ENCODE measurements at regions not wholly inside any gene's neighbourhood (a gene's known extent, or its start where the extent isn't known, plus 50 kb on each side); places are given as distances from the start of the nearest gene placed in this dataset.
"Not testable (repeated sequence)": the region's sequence is repeated elsewhere in the genome, so short reads cannot be mapped to it uniquely, and the experiment has no call there.

DNA sequence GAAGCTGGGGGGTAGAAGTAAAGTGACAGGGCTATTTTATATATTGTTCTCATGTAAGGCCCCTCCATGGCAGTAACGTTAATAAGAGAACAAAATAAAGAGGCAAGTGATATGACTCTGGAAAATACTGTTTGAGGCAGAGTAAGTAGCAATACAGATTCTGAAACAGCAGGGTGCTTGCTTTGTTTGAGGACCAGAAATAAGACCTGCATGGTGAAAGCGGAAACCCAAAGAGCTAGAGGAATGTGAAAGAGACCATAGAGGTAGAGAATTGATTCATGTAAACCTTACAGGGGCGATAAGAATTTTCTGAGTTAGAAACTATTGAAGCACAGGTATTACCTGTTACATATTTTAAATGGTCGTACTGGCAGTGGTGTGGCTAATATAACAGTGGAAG lies 1517.1 kb downstream of the SI start:
- Histone ChIP-seq H3K27me3 (ENCODE audit: insufficient read depth, low read length) (no peaks in the 10 kb centered on the region), H3K36me3 (ENCODE audit: insufficient read depth, low read length) (no peaks in the 10 kb centered on the region), H3K9me3 (ENCODE audit: low read length) (no peaks in the 10 kb centered on the region), H3K4me1 (ENCODE audit: insufficient read depth, low read length) (no peaks in the 10 kb centered on the region), H3K4me3 (ENCODE audit: low read length) (no peak overlapping the region), H2AFZ (ENCODE audit: low read depth, low read length) (no peak overlapping the region)

DNA sequence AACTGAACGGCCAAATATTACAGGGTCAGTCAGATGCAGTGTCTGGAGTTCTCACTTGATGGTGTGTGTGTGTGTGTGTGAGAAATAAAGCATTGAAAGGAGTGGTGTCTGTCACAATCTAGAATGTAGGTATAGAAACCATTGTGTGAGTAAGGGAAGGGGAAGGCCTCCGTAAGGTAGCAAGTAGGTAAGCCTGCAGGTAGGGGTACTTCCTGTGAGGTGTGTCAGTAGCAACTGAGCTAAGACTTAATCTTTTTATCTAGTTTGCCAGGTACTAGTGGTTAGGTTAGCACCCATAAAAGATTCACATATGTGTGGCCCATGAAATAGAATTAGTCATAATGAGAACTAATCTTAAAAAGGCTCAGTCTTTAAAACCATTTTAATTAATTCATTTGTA lies 1517.8 kb downstream of the SI start:
- Histone ChIP-seq H3K4me3 (ENCODE audit: low read length) (no peak overlapping the region), H3K36me3 (ENCODE audit: insufficient read depth, low read length) (no peaks in the 10 kb centered on the region), H3K27me3 (ENCODE audit: insufficient read depth, low read length) (no peaks in the 10 kb centered on the region), H3K9me3 (ENCODE audit: low read length) (no peaks in the 10 kb centered on the region), H2AFZ (ENCODE audit: low read depth, low read length) (no peak overlapping the region), H3K4me1 (ENCODE audit: insufficient read depth, low read length) (no peaks in the 10 kb centered on the region)

DNA sequence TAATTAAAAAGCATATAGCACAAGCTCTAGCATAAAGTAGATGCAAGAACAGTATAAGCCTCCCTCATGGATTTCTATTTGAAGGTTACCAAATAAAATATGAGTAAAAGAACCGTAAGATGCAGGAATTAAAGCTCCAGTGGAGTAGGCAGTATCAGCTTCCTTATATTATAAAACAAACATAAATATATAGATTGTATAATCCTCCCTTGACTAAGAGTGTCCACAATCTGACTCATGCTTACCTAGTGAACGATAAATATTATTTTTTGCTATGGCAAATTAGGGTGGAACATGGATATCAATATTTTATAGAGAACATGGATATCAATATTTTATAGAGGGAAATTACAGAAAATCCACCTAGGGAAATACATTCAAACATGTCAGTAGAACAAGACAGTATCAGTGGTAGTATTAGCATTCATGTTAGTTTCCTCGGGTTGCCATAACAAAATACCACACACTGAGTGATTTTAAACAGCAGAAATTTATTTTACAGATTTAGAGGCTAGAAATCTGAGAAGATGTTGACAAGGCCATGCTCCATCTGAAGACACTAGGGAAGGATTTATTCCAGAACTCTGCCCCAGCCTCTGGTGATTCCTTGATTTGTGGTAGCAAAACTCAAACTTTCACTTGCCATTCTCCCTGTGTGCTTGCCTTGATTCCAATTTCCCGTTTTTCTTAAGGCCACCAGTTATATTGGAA lies 1521.3 kb downstream of the SI start:
- no peaks in the 10 kb centered on the region for H3K27me3 ChIP-seq (ENCODE audit: insufficient read depth, low read length)
- no peak overlapping the region for H2AFZ ChIP-seq (ENCODE audit: low read depth, low read length)
- H3K4me1 ChIP-seq (ENCODE audit: insufficient read depth, low read length), result no peaks in the 10 kb centered on the region
- H3K36me3 ChIP-seq (ENCODE audit: insufficient read depth, low read length), result no peaks in the 10 kb centered on the region
- H3K9me3 ChIP-seq (ENCODE audit: low read length), result no peaks in the 10 kb centered on the region
- H3K4me3 ChIP-seq (ENCODE audit: low read length), result no peak overlapping the region

DNA sequence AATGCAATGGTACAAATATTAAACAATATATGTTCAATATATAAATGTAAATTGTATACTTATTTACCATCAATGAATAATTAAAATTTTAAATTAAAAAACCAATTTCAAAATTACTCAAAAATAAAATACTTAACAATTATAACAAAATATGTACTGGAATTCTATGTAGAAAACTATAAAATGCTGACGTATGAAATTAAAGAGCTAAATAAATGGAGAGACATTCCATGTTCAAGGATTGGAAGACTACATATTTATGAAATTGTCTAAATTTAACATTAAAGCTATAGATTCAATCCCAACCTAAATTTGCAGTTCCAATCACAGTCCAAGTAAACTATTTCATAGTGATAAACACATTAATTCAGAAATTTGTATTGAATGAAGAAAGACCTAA lies 1522.4 kb downstream of the SI start:
- Histone ChIP-seq H3K4me1 (ENCODE audit: insufficient read depth, low read length) (no peaks in the 10 kb centered on the region), H3K4me3 (ENCODE audit: low read length) (no peak overlapping the region), H3K36me3 (ENCODE audit: insufficient read depth, low read length) (no peaks in the 10 kb centered on the region), H2AFZ (ENCODE audit: low read depth, low read length) (no peak overlapping the region), H3K27me3 (ENCODE audit: insufficient read depth, low read length) (no peaks in the 10 kb centered on the region), H3K9me3 (ENCODE audit: low read length) (no peaks in the 10 kb centered on the region)

DNA sequence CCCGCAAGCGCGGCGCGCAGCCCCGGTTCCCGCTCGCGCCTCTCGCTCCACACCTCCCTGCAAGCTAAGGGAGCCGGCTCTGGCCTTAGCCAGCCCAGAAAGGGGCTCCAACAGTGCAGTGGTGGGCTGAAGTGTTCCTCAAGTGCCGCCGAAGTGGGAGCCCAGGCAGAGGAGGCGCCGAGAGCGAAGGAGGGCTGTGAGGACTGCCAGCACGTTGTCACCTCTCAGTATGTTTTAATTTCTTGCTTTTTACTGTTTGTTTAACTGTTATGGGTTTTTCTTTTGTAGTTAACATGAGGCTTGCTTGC lies 1525.7 kb downstream of the SI start:
- H2AFZ ChIP-seq (ENCODE audit: low read depth, low read length), result no peak overlapping the region
- no peak overlapping the region for H3K4me3 ChIP-seq (ENCODE audit: low read length)
- no peaks in the 10 kb centered on the region for H3K36me3 ChIP-seq (ENCODE audit: insufficient read depth, low read length)
- no peaks in the 10 kb centered on the region for H3K27me3 ChIP-seq (ENCODE audit: insufficient read depth, low read length)
- H3K9me3 ChIP-seq (ENCODE audit: low read length), result no peaks in the 10 kb centered on the region
- no peaks in the 10 kb centered on the region for H3K4me1 ChIP-seq (ENCODE audit: insufficient read depth, low read length)

DNA sequence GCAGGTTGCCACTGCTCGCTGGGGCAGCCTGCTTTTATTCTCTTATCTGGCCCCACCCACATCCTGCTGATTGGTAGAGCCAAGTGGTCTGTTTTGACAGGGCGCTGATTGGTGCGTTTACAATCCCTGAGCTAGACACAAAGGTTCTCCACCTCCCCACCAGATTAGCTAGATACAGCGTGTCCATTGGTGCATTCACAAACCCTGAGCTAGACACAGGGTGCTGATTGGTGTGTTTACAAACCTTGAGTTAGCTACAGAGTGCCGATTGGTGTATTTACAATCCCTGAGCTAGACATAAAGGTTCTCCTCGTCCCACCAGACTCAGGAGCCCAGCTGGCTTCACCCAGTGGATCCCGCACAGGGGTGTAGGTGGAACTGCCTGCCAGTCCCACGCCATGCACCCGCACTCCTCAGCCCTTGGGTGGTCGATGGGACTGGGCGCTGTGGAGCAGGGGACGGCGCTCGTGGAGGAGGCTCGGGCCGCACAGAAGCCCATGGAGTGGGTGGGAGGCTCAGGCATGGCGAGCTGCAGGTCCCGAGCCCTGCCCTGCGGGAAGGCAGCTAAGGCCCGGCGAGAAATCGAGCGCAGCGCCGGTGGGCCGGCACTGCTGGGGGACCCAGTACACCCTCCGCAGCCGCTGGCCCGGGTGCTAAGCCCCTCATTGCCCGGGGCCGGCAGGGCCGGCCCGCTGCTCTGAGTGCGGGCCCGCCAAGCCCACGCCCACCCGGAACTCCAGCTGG lies 1526.2 kb downstream of the SI start:
- not testable (repeated sequence) for H3K27me3 ChIP-seq (ENCODE audit: insufficient read depth, low read length); H2AFZ ChIP-seq (ENCODE audit: low read depth, low read length); H3K9me3 ChIP-seq (ENCODE audit: low read length); H3K36me3 ChIP-seq (ENCODE audit: insufficient read depth, low read length); H3K4me3 ChIP-seq (ENCODE audit: low read length); H3K4me1 ChIP-seq (ENCODE audit: insufficient read depth, low read length)

DNA sequence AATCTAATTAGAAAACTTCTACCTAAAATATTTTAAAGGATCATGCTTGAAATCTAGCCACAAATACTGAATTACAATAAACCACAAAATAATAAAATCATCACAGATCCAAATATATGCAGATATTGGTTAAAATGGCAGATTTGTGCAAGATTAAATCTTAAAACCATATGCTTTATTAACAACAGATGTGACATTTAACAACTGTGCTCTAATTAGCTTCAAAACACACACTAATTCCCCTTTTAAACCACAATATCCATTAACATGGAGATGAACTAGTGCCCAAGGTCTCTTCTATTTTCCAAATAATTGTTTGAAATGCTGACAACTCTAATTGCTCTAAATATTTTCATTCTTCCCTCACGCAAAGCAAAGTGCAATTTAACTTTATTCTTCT lies 1530.3 kb downstream of the SI start:
- no peak overlapping the region for H2AFZ ChIP-seq (ENCODE audit: low read depth, low read length)
- H3K4me1 ChIP-seq (ENCODE audit: insufficient read depth, low read length), result no peaks in the 10 kb centered on the region
- no peaks in the 10 kb centered on the region for H3K27me3 ChIP-seq (ENCODE audit: insufficient read depth, low read length)
- H3K36me3 ChIP-seq (ENCODE audit: insufficient read depth, low read length), result no peaks in the 10 kb centered on the region
- no peaks in the 10 kb centered on the region for H3K9me3 ChIP-seq (ENCODE audit: low read length)
- no peak overlapping the region for H3K4me3 ChIP-seq (ENCODE audit: low read length)

DNA sequence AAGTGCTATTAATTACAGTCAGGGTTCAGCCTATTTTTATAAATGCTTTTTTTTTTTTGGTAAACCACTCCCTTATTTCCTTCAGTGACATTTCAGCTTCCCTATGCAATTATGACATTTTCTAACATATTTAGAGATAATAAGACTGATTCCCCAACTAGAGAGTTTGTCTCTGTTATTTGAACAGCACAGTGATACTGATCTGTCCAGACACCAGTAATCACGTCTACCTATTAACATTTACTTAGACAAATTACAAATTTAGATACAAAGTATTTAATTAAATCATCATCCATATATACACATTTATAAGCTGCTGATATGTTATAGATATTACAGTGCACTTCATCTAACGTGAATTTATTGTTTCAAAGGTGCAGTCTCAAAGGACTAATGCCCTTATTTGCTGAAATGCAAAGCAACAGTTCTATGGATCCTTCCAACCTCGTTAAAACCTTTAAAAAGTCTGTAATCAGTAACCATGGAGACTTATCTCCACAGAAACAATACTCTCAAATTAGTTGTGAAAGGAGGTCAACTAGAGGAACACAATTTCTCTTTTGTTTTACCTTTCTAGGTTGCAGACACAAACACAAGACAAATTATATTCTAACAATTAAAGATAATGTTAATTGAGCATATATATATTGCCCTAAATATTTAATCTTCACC lies 1531.1 kb downstream of the SI start:
- H3K4me3 ChIP-seq (ENCODE audit: low read length), result no peak overlapping the region
- H3K9me3 ChIP-seq (ENCODE audit: low read length), result no peaks in the 10 kb centered on the region
- no peaks in the 10 kb centered on the region for H3K36me3 ChIP-seq (ENCODE audit: insufficient read depth, low read length)
- no peaks in the 10 kb centered on the region for H3K4me1 ChIP-seq (ENCODE audit: insufficient read depth, low read length)
- H2AFZ ChIP-seq (ENCODE audit: low read depth, low read length), result no peak overlapping the region
- H3K27me3 ChIP-seq (ENCODE audit: insufficient read depth, low read length), result no peaks in the 10 kb centered on the region

DNA sequence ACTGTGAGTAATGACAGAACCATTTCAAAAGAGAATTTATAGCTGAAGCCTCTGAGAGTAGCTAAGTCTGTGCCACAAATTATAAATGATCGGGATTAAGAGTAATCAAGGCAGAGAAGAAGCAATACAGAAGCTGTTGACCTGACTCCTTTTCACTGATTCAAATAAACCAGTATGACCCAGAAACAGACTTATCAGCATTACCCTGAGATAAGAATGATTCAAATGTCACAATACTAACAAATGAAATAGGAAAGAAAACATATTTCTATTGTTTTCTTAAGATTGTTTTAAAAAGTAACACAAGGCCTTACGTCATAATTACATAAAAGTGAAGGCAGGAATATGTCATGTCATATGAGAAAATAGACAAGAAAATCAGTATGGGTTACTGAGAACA lies 1534.6 kb downstream of the SI start:
- Histone ChIP-seq H3K36me3 (ENCODE audit: insufficient read depth, low read length) (no peaks in the 10 kb centered on the region), H2AFZ (ENCODE audit: low read depth, low read length) (no peak overlapping the region), H3K9me3 (ENCODE audit: low read length) (no peaks in the 10 kb centered on the region)

DNA sequence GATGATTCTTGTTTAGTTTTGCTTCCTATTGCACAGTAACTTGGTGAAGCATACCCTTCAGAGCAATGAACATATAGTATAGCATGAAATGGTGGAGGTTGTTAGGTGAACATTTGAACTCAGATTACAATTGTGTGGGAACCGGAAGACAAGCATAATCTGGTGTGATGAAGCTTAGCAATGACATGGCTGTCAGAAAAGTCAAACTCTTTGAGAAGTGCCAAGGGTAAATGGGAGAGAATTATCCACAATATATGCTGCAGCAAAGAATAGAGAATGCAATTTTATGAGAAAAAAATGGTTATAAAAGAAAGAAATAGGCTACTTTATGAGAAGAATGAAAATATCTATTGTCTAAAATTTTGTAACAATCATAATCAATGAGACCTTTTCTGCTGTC lies 1536.7 kb downstream of the SI start:
- H3K27me3 ChIP-seq (ENCODE audit: insufficient read depth, low read length), result no peaks in the 10 kb centered on the region
- no peaks in the 10 kb centered on the region for H3K9me3 ChIP-seq (ENCODE audit: low read length)
- peak overlapping the region; percentile 10 for H2AFZ ChIP-seq (ENCODE audit: low read depth, low read length)
- no peaks in the 10 kb centered on the region for H3K4me1 ChIP-seq (ENCODE audit: insufficient read depth, low read length)
- no peak overlapping the region for H3K4me3 ChIP-seq (ENCODE audit: low read length)
- no peaks in the 10 kb centered on the region for H3K36me3 ChIP-seq (ENCODE audit: insufficient read depth, low read length)

More for the DNA sequence above, 1534.6 kb downstream of the SI start:
- Histone ChIP-seq H3K4me3 (ENCODE audit: low read length) (no peak overlapping the region), H3K27me3 (ENCODE audit: insufficient read depth, low read length) (no peaks in the 10 kb centered on the region), H3K4me1 (ENCODE audit: insufficient read depth, low read length) (no peaks in the 10 kb centered on the region)

DNA sequence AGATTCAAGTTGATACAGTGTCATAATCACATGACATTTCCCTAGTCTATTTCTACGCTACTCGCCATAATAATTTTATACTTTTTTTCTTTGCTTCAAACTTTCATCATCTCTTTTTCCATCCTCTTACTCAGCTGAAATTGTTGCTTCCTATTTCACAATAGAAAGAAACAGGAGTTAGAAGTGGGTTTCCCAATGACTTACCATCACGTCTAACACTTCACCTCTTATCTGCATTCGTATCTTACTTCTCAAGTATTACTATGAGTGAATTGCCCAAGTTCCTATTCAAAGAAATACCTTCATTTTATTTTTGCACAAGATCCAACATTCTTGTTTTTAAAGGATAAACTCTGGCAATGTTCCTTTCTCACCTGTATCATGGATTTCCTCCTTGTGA lies 1539.9 kb downstream of the SI start:
- no peak overlapping the region for H2AFZ ChIP-seq (ENCODE audit: low read depth, low read length)
- no peaks in the 10 kb centered on the region for H3K9me3 ChIP-seq (ENCODE audit: low read length)
- no peaks in the 10 kb centered on the region for H3K4me1 ChIP-seq (ENCODE audit: insufficient read depth, low read length)
- H3K36me3 ChIP-seq (ENCODE audit: insufficient read depth, low read length), result no peaks in the 10 kb centered on the region
- no peaks in the 10 kb centered on the region for H3K27me3 ChIP-seq (ENCODE audit: insufficient read depth, low read length)
- no peak overlapping the region for H3K4me3 ChIP-seq (ENCODE audit: low read length)

DNA sequence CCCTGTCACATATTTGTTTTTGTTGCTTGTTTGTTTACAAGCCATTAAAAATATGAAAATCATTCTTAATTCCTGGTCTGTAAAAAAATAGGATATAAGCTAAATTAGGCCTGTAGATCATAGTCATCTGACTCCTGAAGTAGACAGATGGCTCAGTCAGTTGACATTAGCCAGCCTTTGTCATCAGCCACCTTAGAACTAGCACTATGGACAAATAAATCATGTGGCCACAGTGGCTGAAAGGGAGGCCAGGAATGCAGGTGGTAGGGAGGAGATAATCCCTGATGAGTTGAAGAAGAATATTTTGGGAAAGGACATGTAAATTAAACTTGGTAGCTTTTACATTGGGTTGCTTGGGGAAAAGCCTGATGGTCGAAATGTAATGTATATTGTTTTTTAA lies 1544.9 kb downstream of the SI start:
- Histone ChIP-seq H2AFZ (ENCODE audit: low read depth, low read length) (no peak overlapping the region), H3K36me3 (ENCODE audit: insufficient read depth, low read length) (no peaks in the 10 kb centered on the region), H3K4me1 (ENCODE audit: insufficient read depth, low read length) (no peaks in the 10 kb centered on the region), H3K4me3 (ENCODE audit: low read length) (no peak overlapping the region), H3K9me3 (ENCODE audit: low read length) (no peaks in the 10 kb centered on the region), H3K27me3 (ENCODE audit: insufficient read depth, low read length) (no peaks in the 10 kb centered on the region)

DNA sequence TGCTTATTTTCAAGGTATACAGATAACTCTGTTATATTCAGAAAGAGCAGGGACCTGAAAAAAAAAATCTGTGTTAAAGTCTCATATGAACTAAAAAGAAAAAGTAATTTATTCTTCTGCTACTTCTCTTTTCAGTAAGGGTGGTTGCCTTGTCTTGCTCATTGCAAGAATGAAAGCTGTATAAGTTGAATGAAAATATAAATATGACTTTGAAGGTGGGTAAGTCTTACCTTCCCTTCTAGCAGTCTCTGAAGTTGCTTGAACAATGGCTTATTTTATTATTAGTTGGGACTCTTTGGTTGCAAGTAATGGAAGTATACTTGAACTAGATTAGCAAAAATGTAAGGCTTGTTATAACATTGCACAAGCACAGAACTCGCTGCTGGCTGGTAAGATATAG lies 1554.9 kb downstream of the SI start:
- H3K9me3 ChIP-seq (ENCODE audit: low read length), result no peaks in the 10 kb centered on the region
- no peak overlapping the region for H3K4me3 ChIP-seq (ENCODE audit: low read length)
- H3K36me3 ChIP-seq (ENCODE audit: insufficient read depth, low read length), result no peaks in the 10 kb centered on the region
- H3K27me3 ChIP-seq (ENCODE audit: insufficient read depth, low read length), result no peaks in the 10 kb centered on the region
- H2AFZ ChIP-seq (ENCODE audit: low read depth, low read length), result no peak overlapping the region
- peaks cover 4% of the 10 kb centered on the region for H3K4me1 ChIP-seq (ENCODE audit: insufficient read depth, low read length)
